Neural cell (in vitro differentiated cells): ENCODE measurements at regions not wholly inside any gene's neighbourhood (a gene's known extent, or its start where the extent isn't known, plus 50 kb on each side); places are given as distances from the start of the nearest gene placed in this dataset.

ENCODE experiments used
- H2AFZ ChIP-seq: fragments of 200-600, 300-800 bp; sonication (generic), shearing (Covaris generic); 2 replicates; pipeline ENCODE4 v1.6.0; 2014; ENCODE audit warnings: low read depth, mild to moderate bottlenecking, antibody characterized with exemption, low read length, moderate library complexity
- H3F3A ChIP-seq: fragments of 200-600 bp; shearing (Covaris generic); 2 replicates; pipeline ENCODE4 v1.6.1; 2016; ENCODE audit warnings: mild to moderate bottlenecking, moderate library complexity, mixed read lengths, antibody characterized with exemption, low read length; ENCODE audit not compliant: insufficient read depth, poor library complexity, severe bottlenecking
- H3K27ac ChIP-seq: fragments of 200-600, 300-800 bp; sonication (generic), shearing (Covaris generic); 2 replicates; pipeline ENCODE4 v1.5.1; 2014; ENCODE audit warnings: mild to moderate bottlenecking, low read length, moderate library complexity
- H3K27me3 ChIP-seq: fragments of 300-800, 200-600 bp; sonication (generic), shearing (Covaris generic); 2 replicates; pipeline ENCODE4 v1.6.0; 2014; ENCODE audit warnings: mild to moderate bottlenecking, low read depth, low read length, moderate library complexity; ENCODE audit not compliant: insufficient read depth
- H3K36me3 ChIP-seq: fragments of 300-800, 200-600 bp; sonication (generic), shearing (Covaris generic); 2 replicates; pipeline ENCODE4 v1.5.1; 2014; ENCODE audit warnings: mild to moderate bottlenecking, antibody characterized with exemption, low read length, moderate library complexity; ENCODE audit not compliant: insufficient read depth
- H3K4me2 ChIP-seq: fragments of 300-800, 200-600 bp; sonication (generic), shearing (Covaris generic); 2 replicates; pipeline ENCODE4 v1.6.0; 2014; ENCODE audit warnings: mild to moderate bottlenecking, low read length
- H3K4me3 ChIP-seq: fragments of 300-800, 200-600 bp; sonication (generic), shearing (Covaris generic); 2 replicates; pipeline ENCODE4 v1.5.1; 2014; ENCODE audit warnings: mild to moderate bottlenecking, low read length, moderate library complexity
- H3K79me2 ChIP-seq: fragments of 200-600 bp; shearing (Covaris generic); replicated peaks from 2 replicates; pipeline ENCODE4 v1.6.0; 2014; ENCODE audit warnings: mild to moderate bottlenecking, low read length, moderate library complexity; ENCODE audit not compliant: insufficient read depth
- H3K9ac ChIP-seq: fragments of 300-800, 200-600 bp; sonication (generic), shearing (Covaris generic); 2 replicates; pipeline ENCODE4 v1.6.1; 2016; ENCODE audit warnings: mild to moderate bottlenecking, low read length, mixed read lengths
- H3K9me2 ChIP-seq: fragments of 200-600 bp; shearing (Covaris generic); 2 replicates; pipeline ENCODE4 v1.6.1; 2016; ENCODE audit warnings: mild to moderate bottlenecking, low read length, mixed read lengths; ENCODE audit not compliant: insufficient read depth
- H3K9me3 ChIP-seq: fragments of 200-600, 300-800 bp; sonication (generic), shearing (Covaris generic); 2 replicates; pipeline ENCODE4 v1.6.1; 2016; ENCODE audit warnings: mild to moderate bottlenecking, mixed run types, low read length, moderate library complexity, mixed read lengths
- H4K20me1 ChIP-seq: fragments of 200-600 bp; shearing (Covaris generic); 2 replicates; pipeline ENCODE4 v1.6.1; 2016; ENCODE audit warnings: mild to moderate bottlenecking, mixed run types; ENCODE audit not compliant: insufficient read depth
- EP300 ChIP-seq: fragments of 450-650 bp; conservative IDR thresholded peaks from 2 replicates; pipeline ENCODE4 v1.6.1; 2014; ENCODE audit warnings: antibody characterized with exemption, mild to moderate bottlenecking, moderate library complexity; ENCODE audit not compliant: poor library complexity, severe bottlenecking
- EZH2 ChIP-seq: fragments of 200-600, 300-800 bp; shearing (Covaris generic), sonication (generic); IDR thresholded peaks from 2 replicates; pipeline ENCODE4 v1.6.1; 2014; ENCODE audit warnings: antibody characterized with exemption, low read length, borderline replicate concordance, mild to moderate bottlenecking; ENCODE audit not compliant: insufficient read depth, poor library complexity, severe bottlenecking
- MXI1 ChIP-seq: fragments of 450-650 bp; conservative IDR thresholded peaks from 2 replicates; pipeline ENCODE4 v1.6.1; 2014; ENCODE audit warnings: antibody characterized with exemption, mild to moderate bottlenecking; ENCODE audit not compliant: poor library complexity, severe bottlenecking
- POLR2AphosphoS5 ChIP-seq: IDR thresholded peaks from 2 replicates; pipeline ENCODE4 v1.6.1; 2012
- RAD21 ChIP-seq: fragments of 450-650 bp; conservative IDR thresholded peaks from 2 replicates; pipeline ENCODE4 v1.6.1; 2014; ENCODE audit warnings: antibody characterized with exemption, mild to moderate bottlenecking, moderate library complexity
- SMC3 ChIP-seq: fragments of 450-650 bp; conservative IDR thresholded peaks from 2 replicates; pipeline ENCODE4 v1.6.1; 2014; ENCODE audit warnings: antibody characterized with exemption, mild to moderate bottlenecking, moderate library complexity; ENCODE audit not compliant: poor library complexity
- TAF1 ChIP-seq: IDR thresholded peaks from 2 replicates; pipeline ENCODE4 v1.6.1; 2012; ENCODE audit warnings: low read depth
- TF ChIP-seq, protein P1 (sequence below): fragments of 450-650 bp; IDR thresholded peaks from 2 replicates; pipeline ENCODE4 v1.5.1; 2014; ENCODE audit warnings: antibody characterized with exemption, mild to moderate bottlenecking, moderate library complexity; ENCODE audit not compliant: poor library complexity, severe bottlenecking
- TF ChIP-seq, protein P2 (sequence below): IDR thresholded peaks from 2 replicates; pipeline ENCODE4 v1.6.1; 2012; ENCODE audit warnings: borderline replicate concordance

GRCh38 chr3:152192050-152192449 is 76.7 kb upstream of the MBNL1 start:
- Histone ChIP-seq H3K4me3 (no peak overlapping the region), H3K27me3 (no peaks in the 10 kb centered on the region), H3K9me2 (no peaks in the 10 kb centered on the region), H4K20me1 (no peaks in the 10 kb centered on the region), H3F3A (no peaks in the 10 kb centered on the region), H3K4me2 (no peak overlapping the region), H2AFZ (no peak overlapping the region), H3K36me3 (no peaks in the 10 kb centered on the region), H3K9ac (no peak overlapping the region), H3K79me2 (no peaks in the 10 kb centered on the region), H3K9me3 (no peaks in the 10 kb centered on the region), H3K27ac (no peak overlapping the region)
- TF ChIP-seq SMC3: no peak
- TF ChIP-seq, protein P1, sequence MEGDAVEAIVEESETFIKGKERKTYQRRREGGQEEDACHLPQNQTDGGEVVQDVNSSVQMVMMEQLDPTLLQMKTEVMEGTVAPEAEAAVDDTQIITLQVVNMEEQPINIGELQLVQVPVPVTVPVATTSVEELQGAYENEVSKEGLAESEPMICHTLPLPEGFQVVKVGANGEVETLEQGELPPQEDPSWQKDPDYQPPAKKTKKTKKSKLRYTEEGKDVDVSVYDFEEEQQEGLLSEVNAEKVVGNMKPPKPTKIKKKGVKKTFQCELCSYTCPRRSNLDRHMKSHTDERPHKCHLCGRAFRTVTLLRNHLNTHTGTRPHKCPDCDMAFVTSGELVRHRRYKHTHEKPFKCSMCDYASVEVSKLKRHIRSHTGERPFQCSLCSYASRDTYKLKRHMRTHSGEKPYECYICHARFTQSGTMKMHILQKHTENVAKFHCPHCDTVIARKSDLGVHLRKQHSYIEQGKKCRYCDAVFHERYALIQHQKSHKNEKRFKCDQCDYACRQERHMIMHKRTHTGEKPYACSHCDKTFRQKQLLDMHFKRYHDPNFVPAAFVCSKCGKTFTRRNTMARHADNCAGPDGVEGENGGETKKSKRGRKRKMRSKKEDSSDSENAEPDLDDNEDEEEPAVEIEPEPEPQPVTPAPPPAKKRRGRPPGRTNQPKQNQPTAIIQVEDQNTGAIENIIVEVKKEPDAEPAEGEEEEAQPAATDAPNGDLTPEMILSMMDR: no peak

- no peaks in the 10 kb centered on the region for H3F3A ChIP-seq
- H2AFZ ChIP-seq: no peak overlapping the region
- H3K27me3 ChIP-seq: no peaks in the 10 kb centered on the region
- H3K4me3 ChIP-seq: no peak overlapping the region
- no peaks in the 10 kb centered on the region for H3K9me3 ChIP-seq
- no peak overlapping the region for H3K9ac ChIP-seq
- no peaks in the 10 kb centered on the region for H3K36me3 ChIP-seq
- H3K9me2 ChIP-seq: no peaks in the 10 kb centered on the region
- TF ChIP-seq, protein P2, sequence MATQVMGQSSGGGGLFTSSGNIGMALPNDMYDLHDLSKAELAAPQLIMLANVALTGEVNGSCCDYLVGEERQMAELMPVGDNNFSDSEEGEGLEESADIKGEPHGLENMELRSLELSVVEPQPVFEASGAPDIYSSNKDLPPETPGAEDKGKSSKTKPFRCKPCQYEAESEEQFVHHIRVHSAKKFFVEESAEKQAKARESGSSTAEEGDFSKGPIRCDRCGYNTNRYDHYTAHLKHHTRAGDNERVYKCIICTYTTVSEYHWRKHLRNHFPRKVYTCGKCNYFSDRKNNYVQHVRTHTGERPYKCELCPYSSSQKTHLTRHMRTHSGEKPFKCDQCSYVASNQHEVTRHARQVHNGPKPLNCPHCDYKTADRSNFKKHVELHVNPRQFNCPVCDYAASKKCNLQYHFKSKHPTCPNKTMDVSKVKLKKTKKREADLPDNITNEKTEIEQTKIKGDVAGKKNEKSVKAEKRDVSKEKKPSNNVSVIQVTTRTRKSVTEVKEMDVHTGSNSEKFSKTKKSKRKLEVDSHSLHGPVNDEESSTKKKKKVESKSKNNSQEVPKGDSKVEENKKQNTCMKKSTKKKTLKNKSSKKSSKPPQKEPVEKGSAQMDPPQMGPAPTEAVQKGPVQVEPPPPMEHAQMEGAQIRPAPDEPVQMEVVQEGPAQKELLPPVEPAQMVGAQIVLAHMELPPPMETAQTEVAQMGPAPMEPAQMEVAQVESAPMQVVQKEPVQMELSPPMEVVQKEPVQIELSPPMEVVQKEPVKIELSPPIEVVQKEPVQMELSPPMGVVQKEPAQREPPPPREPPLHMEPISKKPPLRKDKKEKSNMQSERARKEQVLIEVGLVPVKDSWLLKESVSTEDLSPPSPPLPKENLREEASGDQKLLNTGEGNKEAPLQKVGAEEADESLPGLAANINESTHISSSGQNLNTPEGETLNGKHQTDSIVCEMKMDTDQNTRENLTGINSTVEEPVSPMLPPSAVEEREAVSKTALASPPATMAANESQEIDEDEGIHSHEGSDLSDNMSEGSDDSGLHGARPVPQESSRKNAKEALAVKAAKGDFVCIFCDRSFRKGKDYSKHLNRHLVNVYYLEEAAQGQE: no peak
- TF ChIP-seq TAF1: no peak
- H3K4me2 ChIP-seq: no peak overlapping the region
- H4K20me1 ChIP-seq: no peaks in the 10 kb centered on the region
- no peak overlapping the region for H3K27ac ChIP-seq
- H3K79me2 ChIP-seq: no peaks in the 10 kb centered on the region
Measured at GRCh38 chr3:152192936-152193672, 75.6 kb upstream of the MBNL1 start.

- no peak overlapping the region for H3K4me2 ChIP-seq
- H3K27ac ChIP-seq: no peak overlapping the region
- H3F3A ChIP-seq: no peaks in the 10 kb centered on the region
- no peak overlapping the region for H2AFZ ChIP-seq
- H3K36me3 ChIP-seq: no peaks in the 10 kb centered on the region
- no peak overlapping the region for H3K9ac ChIP-seq
- H3K9me3 ChIP-seq: no peaks in the 10 kb centered on the region
- H3K4me3 ChIP-seq: no peak overlapping the region
- no peaks in the 10 kb centered on the region for H3K27me3 ChIP-seq
- H3K9me2 ChIP-seq: no peaks in the 10 kb centered on the region
- H3K79me2 ChIP-seq: no peaks in the 10 kb centered on the region
- TF ChIP-seq EZH2 (no peak), POLR2AphosphoS5 (no peak), EP300 (no peak), TAF1 (no peak), MXI1 (no peak), RAD21 (no peak), SMC3 (no peak)
- TF ChIP-seq, protein P1: no peak
- TF ChIP-seq, protein P2: no peak
- no peaks in the 10 kb centered on the region for H4K20me1 ChIP-seq
Measured at GRCh38 chr3:152193673-152194267, 75.0 kb upstream of the MBNL1 start.
